ENCODE measurements at regions not wholly inside any gene's neighbourhood (a gene's known extent, or its start where the extent isn't known, plus 50 kb on each side); places are given as distances from the start of the nearest gene placed in this dataset.

GRCh38 chr13:73859841-73860240, 274.4 kb downstream of the KLF12 start:
- H3K9me3 Mint-ChIP-seq: peaks cover 7% of the 10 kb centered on the region
- H3K27ac Mint-ChIP-seq: no peak overlapping the region
- no peaks in the 10 kb centered on the region for H3K36me3 Mint-ChIP-seq (ENCODE audit: low read depth)
- H3K4me1 Mint-ChIP-seq (ENCODE audit: low read depth): no peaks in the 10 kb centered on the region
- H3K4me3 Mint-ChIP-seq: no peak overlapping the region
- intact Hi-C loops (cut with micrococcal nuclease): no loop called here
- no peaks in the 10 kb centered on the region for H3K27me3 Mint-ChIP-seq

- Mint-ChIP-seq H3K4me3 (no peak overlapping the region), H3K27ac (no peak overlapping the region), H3K9me3 (peaks cover 8% of the 10 kb centered on the region), H3K4me1 (ENCODE audit: low read depth) (no peaks in the 10 kb centered on the region), H3K36me3 (ENCODE audit: low read depth) (no peaks in the 10 kb centered on the region), H3K27me3 (no peaks in the 10 kb centered on the region)
- intact Hi-C loops (cut with micrococcal nuclease): no loop called here
Observed at GRCh38 chr13:73857106-73857505, 277.1 kb downstream of the KLF12 start.

GRCh38 chr13:73851104-73851503, 283.1 kb downstream of the KLF12 start:
- Mint-ChIP-seq H3K4me3 (no peak overlapping the region), H3K9me3 (peaks cover 8% of the 10 kb centered on the region), H3K27me3 (no peaks in the 10 kb centered on the region), H3K36me3 (ENCODE audit: low read depth) (no peaks in the 10 kb centered on the region), H3K4me1 (ENCODE audit: low read depth) (no peaks in the 10 kb centered on the region), H3K27ac (no peak overlapping the region)
- intact Hi-C loops (cut with micrococcal nuclease): no loop called here

GRCh38 chr13:73850104-73850873, 283.9 kb downstream of the KLF12 start:
- Mint-ChIP-seq H3K27me3 (no peaks in the 10 kb centered on the region), H3K27ac (no peak overlapping the region)
- intact Hi-C loops (cut with micrococcal nuclease): no loop called here

GRCh38 chr13:73849292-73849691, 284.9 kb downstream of the KLF12 start:
- H3K36me3 Mint-ChIP-seq (ENCODE audit: low read depth): no peaks in the 10 kb centered on the region
- intact Hi-C loops (cut with micrococcal nuclease): no loop called here
- no peaks in the 10 kb centered on the region for H3K27me3 Mint-ChIP-seq
- H3K4me3 Mint-ChIP-seq: no peak overlapping the region
- no peaks in the 10 kb centered on the region for H3K4me1 Mint-ChIP-seq (ENCODE audit: low read depth)
- no peak overlapping the region for H3K27ac Mint-ChIP-seq
- no peaks in the 10 kb centered on the region for H3K9me3 Mint-ChIP-seq

More at GRCh38 chr13:73850104-73850873, 283.9 kb downstream of the KLF12 start:
- Mint-ChIP-seq H3K4me3 (no peak overlapping the region), H3K9me3 (peaks cover 5% of the 10 kb centered on the region), H3K36me3 (ENCODE audit: low read depth) (no peaks in the 10 kb centered on the region), H3K4me1 (ENCODE audit: low read depth) (no peaks in the 10 kb centered on the region)

GRCh38 chr13:73844986-73845385, 289.2 kb downstream of the KLF12 start:
- Mint-ChIP-seq H3K27me3 (no peaks in the 10 kb centered on the region), H3K4me1 (ENCODE audit: low read depth) (no peaks in the 10 kb centered on the region), H3K27ac (no peak overlapping the region), H3K36me3 (ENCODE audit: low read depth) (no peaks in the 10 kb centered on the region), H3K9me3 (no peaks in the 10 kb centered on the region), H3K4me3 (no peak overlapping the region)
- intact Hi-C loops (cut with micrococcal nuclease): no loop called here

- Mint-ChIP-seq H3K4me3 (no peak overlapping the region), H3K36me3 (ENCODE audit: low read depth) (no peaks in the 10 kb centered on the region), H3K27me3 (no peaks in the 10 kb centered on the region), H3K4me1 (ENCODE audit: low read depth) (no peaks in the 10 kb centered on the region), H3K27ac (no peak overlapping the region), H3K9me3 (no peaks in the 10 kb centered on the region)
- intact Hi-C loops (cut with micrococcal nuclease): no loop called here
Observed at GRCh38 chr13:73842626-73843025, 291.6 kb downstream of the KLF12 start.

GRCh38 chr13:73842184-73842583, 292.0 kb downstream of the KLF12 start:
- intact Hi-C loops (cut with micrococcal nuclease): no loop called here
- H3K27ac Mint-ChIP-seq: no peak overlapping the region
- no peaks in the 10 kb centered on the region for H3K9me3 Mint-ChIP-seq
- H3K4me3 Mint-ChIP-seq: no peak overlapping the region
- H3K4me1 Mint-ChIP-seq (ENCODE audit: low read depth): no peaks in the 10 kb centered on the region
- H3K36me3 Mint-ChIP-seq (ENCODE audit: low read depth): no peaks in the 10 kb centered on the region
- no peaks in the 10 kb centered on the region for H3K27me3 Mint-ChIP-seq

GRCh38 chr13:73837147-73837546, 297.1 kb downstream of the KLF12 start:
- no peak overlapping the region for H3K27ac Mint-ChIP-seq
- no peaks in the 10 kb centered on the region for H3K4me1 Mint-ChIP-seq (ENCODE audit: low read depth)
- H3K27me3 Mint-ChIP-seq: no peaks in the 10 kb centered on the region
- intact Hi-C loops (cut with micrococcal nuclease): loop anchor here (5.0 kb wide), 1 partner anchor 450 kb away; no protein-coding TSS in a partner anchor
- no peak overlapping the region for H3K4me3 Mint-ChIP-seq
- H3K9me3 Mint-ChIP-seq: no peaks in the 10 kb centered on the region
- no peaks in the 10 kb centered on the region for H3K36me3 Mint-ChIP-seq (ENCODE audit: low read depth)

- no peaks in the 10 kb centered on the region for H3K4me1 Mint-ChIP-seq (ENCODE audit: low read depth)
- intact Hi-C loops (cut with micrococcal nuclease): loop anchor here (1.0 to 5.0 kb wide), 2 partner anchors 452 to 1384 kb away; no protein-coding TSS in a partner anchor
- no peaks in the 10 kb centered on the region for H3K9me3 Mint-ChIP-seq
- no peak overlapping the region for H3K27ac Mint-ChIP-seq
- H3K27me3 Mint-ChIP-seq: no peaks in the 10 kb centered on the region
- no peaks in the 10 kb centered on the region for H3K36me3 Mint-ChIP-seq (ENCODE audit: low read depth)
- H3K4me3 Mint-ChIP-seq: no peak overlapping the region
Observed at GRCh38 chr13:73835138-73835721, 299.0 kb downstream of the KLF12 start.

GRCh38 chr13:73833325-73834070, 300.7 kb downstream of the KLF12 start:
- intact Hi-C loops (cut with micrococcal nuclease): no loop called here
- H3K27me3 Mint-ChIP-seq: no peaks in the 10 kb centered on the region
- no peaks in the 10 kb centered on the region for H3K36me3 Mint-ChIP-seq (ENCODE audit: low read depth)
- no peaks in the 10 kb centered on the region for H3K4me1 Mint-ChIP-seq (ENCODE audit: low read depth)
- H3K27ac Mint-ChIP-seq: no peak overlapping the region
- no peak overlapping the region for H3K4me3 Mint-ChIP-seq
- H3K9me3 Mint-ChIP-seq: no peaks in the 10 kb centered on the region

- no peak overlapping the region for H3K4me3 Mint-ChIP-seq
- intact Hi-C loops (cut with micrococcal nuclease): no loop called here
- H3K27me3 Mint-ChIP-seq: no peaks in the 10 kb centered on the region
Observed at GRCh38 chr13:73832825-73833224, 301.4 kb downstream of the KLF12 start.

GRCh38 chr13:73832128-73832588, 302.0 kb downstream of the KLF12 start:
- Mint-ChIP-seq H3K4me1 (ENCODE audit: low read depth) (no peaks in the 10 kb centered on the region), H3K27ac (no peak overlapping the region), H3K9me3 (no peaks in the 10 kb centered on the region), H3K36me3 (ENCODE audit: low read depth) (no peaks in the 10 kb centered on the region), H3K4me3 (no peak overlapping the region), H3K27me3 (no peaks in the 10 kb centered on the region)
- intact Hi-C loops (cut with micrococcal nuclease): no loop called here

More at GRCh38 chr13:73832825-73833224, 301.4 kb downstream of the KLF12 start:
- Mint-ChIP-seq H3K4me1 (ENCODE audit: low read depth) (no peaks in the 10 kb centered on the region), H3K36me3 (ENCODE audit: low read depth) (no peaks in the 10 kb centered on the region), H3K9me3 (no peaks in the 10 kb centered on the region), H3K27ac (no peak overlapping the region)

GRCh38 chr13:73829416-73829815, 304.8 kb downstream of the KLF12 start:
- Mint-ChIP-seq H3K27ac (no peak overlapping the region), H3K4me1 (ENCODE audit: low read depth) (no peaks in the 10 kb centered on the region), H3K4me3 (no peak overlapping the region), H3K9me3 (no peaks in the 10 kb centered on the region), H3K36me3 (ENCODE audit: low read depth) (no peaks in the 10 kb centered on the region), H3K27me3 (no peaks in the 10 kb centered on the region)
- intact Hi-C loops (cut with micrococcal nuclease): no loop called here

All from dendritic cell treated with granulocyte-macrophage colony-stimulating factor and Interleukin-4, amounts not matched to agents 40 ng/mL and 50 ng/mL, for 4 days (primary cell).